ENCODE measurements at regions not wholly inside any gene's neighbourhood (a gene's known extent, or its start where the extent isn't known, plus 50 kb on each side); places are given as distances from the start of the nearest gene placed in this dataset.
"Not testable (repeated sequence)": the region's sequence is repeated elsewhere in the genome, so short reads cannot be mapped to it uniquely, and the experiment has no call there.

GRCh38 chr2:7755879-7756278 lies 838.7 kb downstream of the RNF144A start:
- Histone ChIP-seq H3K9me3 (replicated peaks in 1 of 2; ENCODE audit: control insufficient read depth in 2 of 2, insufficient read depth in 1 of 2, low read depth in 1 of 2, low read length in 2 of 2) (peaks cover 2 to 7% of the 10 kb centered on the region in 2 donors), H4K8ac (ENCODE audit: low read depth, low read length) (no peak overlapping the region), H4K91ac (ENCODE audit: low read depth, low read length, poor library complexity) (no peak overlapping the region), H2AFZ (ENCODE audit: low read length) (no peak overlapping the region), H3K14ac (ENCODE audit: low read length) (no peak overlapping the region), H2BK12ac (ENCODE audit: low read length) (no peak overlapping the region), H3K18ac (ENCODE audit: low read length) (no peak overlapping the region), H3K27me3 (ENCODE audit: control insufficient read depth in 3 of 3, insufficient read depth in 3 of 3, low read depth in 1 of 3, low read length in 3 of 3) (peaks cover 0 to 2% (median 0%) of the 10 kb centered on the region in 3 experiments), H3K4ac (ENCODE audit: low read length) (no peak overlapping the region), H3K4me3 (ENCODE audit: low read length in 2 of 2) (no peak overlapping the region), H3K9ac (ENCODE audit: low read depth, low read length, poor library complexity) (no peak overlapping the region), H2BK15ac (ENCODE audit: low read length) (no peak overlapping the region), H3K4me1 (ENCODE audit: control insufficient read depth in 2 of 2, insufficient read depth in 1 of 2, low read depth in 1 of 2, low read length in 2 of 2) (no peaks in the 10 kb centered on the region), H3K23ac (ENCODE audit: low read depth, low read length, poor library complexity) (no peak overlapping the region), H2BK5ac (ENCODE audit: low read length) (no peak overlapping the region), H2AK5ac (ENCODE audit: low read depth, low read length) (no peak overlapping the region), H3K36me3 (replicated peaks in 1 of 2; ENCODE audit: control insufficient read depth in 2 of 2, insufficient read depth in 2 of 2, low read length in 2 of 2) (no peaks in the 10 kb centered on the region), H3K27ac (replicated peaks; ENCODE audit: low read length) (no peak overlapping the region), H3K79me1 (ENCODE audit: low read depth, low read length) (no peaks in the 10 kb centered on the region), H3K4me2 (ENCODE audit: insufficient read depth, low read length, poor library complexity, severe bottlenecking) (no peak overlapping the region), H2BK120ac (ENCODE audit: low read depth, low read length) (no peak overlapping the region)
- no peak for DNase-seq (ENCODE audit: low spot score)
- WGBS, 2 donors (ENCODE audit: extremely low coverage in 2 of 2, insufficient read length in 2 of 2, insufficient replicate concordance in 1 of 2) = no CpG with 5 or more reads among the region's 5 CpGs

DNA sequence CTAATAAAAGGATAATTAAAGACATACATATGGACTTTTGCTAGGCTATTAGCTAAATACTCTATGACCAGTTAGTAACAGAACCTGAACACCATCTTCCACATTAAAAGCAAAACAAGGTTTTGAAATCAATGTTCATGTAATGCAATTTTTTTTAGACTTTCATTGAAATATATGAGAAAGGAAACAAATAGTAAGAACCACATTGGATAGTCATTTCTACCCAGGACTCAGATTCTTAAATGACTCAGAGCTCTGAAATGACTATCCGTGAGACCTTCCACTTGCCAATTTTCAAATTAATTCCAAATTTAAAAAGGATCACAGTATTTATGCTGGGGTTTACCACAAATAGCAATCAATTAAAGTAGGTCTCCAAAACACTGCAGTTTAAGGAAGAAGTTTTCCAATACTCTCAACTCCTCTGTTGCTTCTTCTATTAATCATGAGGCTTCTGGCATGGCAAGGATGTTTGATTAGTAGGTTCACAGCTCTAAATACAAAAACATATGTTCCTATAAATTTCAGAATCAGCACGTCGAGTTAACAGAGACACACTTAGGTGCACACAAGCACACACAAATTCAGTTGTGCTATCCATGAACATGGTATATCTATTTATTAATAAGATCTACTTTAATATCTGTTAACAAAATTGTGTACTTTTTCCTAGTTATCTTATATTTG lies 841.0 kb downstream of the RNF144A start:
- Histone ChIP-seq H3K9ac (ENCODE audit: low read depth, low read length, poor library complexity) (no peak overlapping the region), H3K4me3 (ENCODE audit: low read length in 2 of 2) (no peak overlapping the region), H3K36me3 (replicated peaks in 1 of 2; ENCODE audit: control insufficient read depth in 2 of 2, insufficient read depth in 2 of 2, low read length in 2 of 2) (no peaks in the 10 kb centered on the region), H2BK5ac (ENCODE audit: low read length) (no peak overlapping the region), H2AFZ (ENCODE audit: low read length) (no peak overlapping the region), H4K91ac (ENCODE audit: low read depth, low read length, poor library complexity) (no peak overlapping the region), H3K27me3 (ENCODE audit: control insufficient read depth in 3 of 3, insufficient read depth in 3 of 3, low read depth in 1 of 3, low read length in 3 of 3) (peaks cover 0 to 2% (median 0%) of the 10 kb centered on the region in 3 experiments), H3K9me3 (replicated peaks in 1 of 2; ENCODE audit: control insufficient read depth in 2 of 2, insufficient read depth in 1 of 2, low read depth in 1 of 2, low read length in 2 of 2) (peaks cover 2 to 7% of the 10 kb centered on the region in 2 donors), H3K27ac (replicated peaks; ENCODE audit: low read length) (no peak overlapping the region), H3K23ac (ENCODE audit: low read depth, low read length, poor library complexity) (no peak overlapping the region), H3K79me1 (ENCODE audit: low read depth, low read length) (no peaks in the 10 kb centered on the region), H4K8ac (ENCODE audit: low read depth, low read length) (no peak overlapping the region), H3K4me2 (ENCODE audit: insufficient read depth, low read length, poor library complexity, severe bottlenecking) (no peak overlapping the region), H2BK120ac (ENCODE audit: low read depth, low read length) (no peak overlapping the region), H3K4ac (ENCODE audit: low read length) (no peak overlapping the region), H3K18ac (ENCODE audit: low read length) (no peak overlapping the region), H2BK12ac (ENCODE audit: low read length) (no peak overlapping the region), H2BK15ac (ENCODE audit: low read length) (no peak overlapping the region), H2AK5ac (ENCODE audit: low read depth, low read length) (no peak overlapping the region), H3K4me1 (ENCODE audit: control insufficient read depth in 2 of 2, insufficient read depth in 1 of 2, low read depth in 1 of 2, low read length in 2 of 2) (no peaks in the 10 kb centered on the region), H3K14ac (ENCODE audit: low read length) (no peak overlapping the region)
- no peak for DNase-seq (ENCODE audit: low spot score)
- WGBS, 2 donors (ENCODE audit: extremely low coverage in 2 of 2, insufficient read length in 2 of 2, insufficient replicate concordance in 1 of 2) = no CpG with 5 or more reads among the region's 3 CpGs

GRCh38 chr2:7759898-7760297 lies 842.7 kb downstream of the RNF144A start:
- DNase-seq (ENCODE audit: low spot score) = no peak
- no peaks in the 10 kb centered on the region for H3K79me1 ChIP-seq (ENCODE audit: low read depth, low read length)
- H2BK120ac ChIP-seq (ENCODE audit: low read depth, low read length) = no peak overlapping the region
- no peak overlapping the region for H3K9ac ChIP-seq (ENCODE audit: low read depth, low read length, poor library complexity)
- no peak overlapping the region for H3K14ac ChIP-seq (ENCODE audit: low read length)
- no peaks in the 10 kb centered on the region for H3K4me1 ChIP-seq (ENCODE audit: control insufficient read depth in 2 of 2, insufficient read depth in 1 of 2, low read depth in 1 of 2, low read length in 2 of 2)
- H3K4me3 ChIP-seq (ENCODE audit: low read length in 2 of 2) = no peak overlapping the region
- H3K9me3 ChIP-seq (replicated peaks in 1 of 2; ENCODE audit: control insufficient read depth in 2 of 2, insufficient read depth in 1 of 2, low read depth in 1 of 2, low read length in 2 of 2) = peaks cover 4 to 5% of the 10 kb centered on the region in 2 donors
- H3K4me2 ChIP-seq (ENCODE audit: insufficient read depth, low read length, poor library complexity, severe bottlenecking) = no peak overlapping the region
- H3K18ac ChIP-seq (ENCODE audit: low read length) = no peak overlapping the region
- no peak overlapping the region for H2BK5ac ChIP-seq (ENCODE audit: low read length)
- H3K27ac ChIP-seq (replicated peaks; ENCODE audit: low read length) = no peak overlapping the region
- no peak overlapping the region for H2BK12ac ChIP-seq (ENCODE audit: low read length)
- no peak overlapping the region for H2BK15ac ChIP-seq (ENCODE audit: low read length)
- no peak overlapping the region for H2AFZ ChIP-seq (ENCODE audit: low read length)
- WGBS, 2 donors (ENCODE audit: extremely low coverage in 2 of 2, insufficient read length in 2 of 2, insufficient replicate concordance in 1 of 2) = no CpG with 5 or more reads among the region's 3 CpGs
- no peak overlapping the region for H2AK5ac ChIP-seq (ENCODE audit: low read depth, low read length)
- no peak overlapping the region for H3K4ac ChIP-seq (ENCODE audit: low read length)
- no peak overlapping the region for H4K8ac ChIP-seq (ENCODE audit: low read depth, low read length)
- no peak overlapping the region for H3K23ac ChIP-seq (ENCODE audit: low read depth, low read length, poor library complexity)
- H3K27me3 ChIP-seq (ENCODE audit: control insufficient read depth in 3 of 3, insufficient read depth in 3 of 3, low read depth in 1 of 3, low read length in 3 of 3) = peaks cover 0 to 2% (median 0%) of the 10 kb centered on the region in 3 experiments
- H4K91ac ChIP-seq (ENCODE audit: low read depth, low read length, poor library complexity) = no peak overlapping the region
- H3K36me3 ChIP-seq (replicated peaks in 1 of 2; ENCODE audit: control insufficient read depth in 2 of 2, insufficient read depth in 2 of 2, low read length in 2 of 2) = no peaks in the 10 kb centered on the region

- not testable (repeated sequence) for H2BK5ac ChIP-seq (ENCODE audit: low read length); H2BK120ac ChIP-seq (ENCODE audit: low read depth, low read length); H2AFZ ChIP-seq (ENCODE audit: low read length); H3K18ac ChIP-seq (ENCODE audit: low read length); H3K4me2 ChIP-seq (ENCODE audit: insufficient read depth, low read length, poor library complexity, severe bottlenecking); H3K27me3 ChIP-seq (ENCODE audit: control insufficient read depth in 3 of 3, insufficient read depth in 3 of 3, low read depth in 1 of 3, low read length in 3 of 3); H3K79me1 ChIP-seq (ENCODE audit: low read depth, low read length); H3K9ac ChIP-seq (ENCODE audit: low read depth, low read length, poor library complexity); H3K27ac ChIP-seq (replicated peaks; ENCODE audit: low read length); H3K14ac ChIP-seq (ENCODE audit: low read length); H2AK5ac ChIP-seq (ENCODE audit: low read depth, low read length); H3K4ac ChIP-seq (ENCODE audit: low read length); H4K8ac ChIP-seq (ENCODE audit: low read depth, low read length); DNase-seq (ENCODE audit: low spot score); H3K4me1 ChIP-seq (ENCODE audit: control insufficient read depth in 2 of 2, insufficient read depth in 1 of 2, low read depth in 1 of 2, low read length in 2 of 2); H3K36me3 ChIP-seq (replicated peaks in 1 of 2; ENCODE audit: control insufficient read depth in 2 of 2, insufficient read depth in 2 of 2, low read length in 2 of 2); H4K91ac ChIP-seq (ENCODE audit: low read depth, low read length, poor library complexity); H2BK12ac ChIP-seq (ENCODE audit: low read length); H3K23ac ChIP-seq (ENCODE audit: low read depth, low read length, poor library complexity); H2BK15ac ChIP-seq (ENCODE audit: low read length); H3K4me3 ChIP-seq (ENCODE audit: low read length in 2 of 2)
- peaks cover 4 to 12% of the 10 kb centered on the region in 2 donors for H3K9me3 ChIP-seq (replicated peaks in 1 of 2; ENCODE audit: control insufficient read depth in 2 of 2, insufficient read depth in 1 of 2, low read depth in 1 of 2, low read length in 2 of 2)
- no CpG with 5 or more reads among the region's 3 CpGs for WGBS, 2 donors (ENCODE audit: extremely low coverage in 2 of 2, insufficient read length in 2 of 2, insufficient replicate concordance in 1 of 2)
Observed at GRCh38 chr2:7763418-7763817, 846.2 kb downstream of the RNF144A start.

Data from neuronal stem cell (in vitro differentiated cells).